SK-N-MC (cell line): ENCODE measurements at regions not wholly inside any gene's neighbourhood (a gene's known extent, or its start where the extent isn't known, plus 50 kb on each side); places are given as distances from the start of the nearest gene placed in this dataset.

Experiments
- DNase-seq: peaks from one replicate; pipeline ENCODE4 v3.0.0-alpha.2; 2011; ENCODE audit warnings: low read depth, low spot score
- H3K27ac ChIP-seq: fragments of 200-600 bp; sonication (generic); 2 replicates; pipeline ENCODE4 v1.5.1; 2016; ENCODE audit warnings: mixed run types
- H3K36me3 ChIP-seq: fragments of 200-600 bp; sonication (generic); 2 replicates; pipeline ENCODE4 v1.6.1; 2017; ENCODE audit warnings: antibody characterized with exemption, low read length, mixed read lengths; ENCODE audit not compliant: insufficient read depth
- H3K4me3 ChIP-seq: fragments of 200-600 bp; sonication (generic); 2 replicates; pipeline ENCODE4 v1.5.1; 2016
- H3K9ac ChIP-seq: fragments of 200-600 bp; sonication (generic); 2 replicates; pipeline ENCODE4 v1.8.0; 2017; ENCODE audit warnings: mixed run types, mixed read lengths; ENCODE audit not compliant: insufficient read length
- H3K9me3 ChIP-seq: fragments of 200-600 bp; sonication (generic); 2 replicates; pipeline ENCODE4 v1.6.1; 2017; ENCODE audit warnings: low read depth, mild to moderate bottlenecking, antibody characterized with exemption, low read length, moderate library complexity, mixed read lengths
- EZH2 ChIP-seq: fragments of 200-600 bp; sonication (generic); IDR thresholded peaks from one replicate; pipeline ENCODE4 v1.6.1; 2017; ENCODE audit warnings: antibody characterized with exemption
- FOXP2 ChIP-seq: optimal IDR thresholded peaks from 2 replicates; pipeline ENCODE3; 2011; ENCODE audit warnings: mild to moderate bottlenecking, moderate library complexity; ENCODE audit not compliant: insufficient read depth; ENCODE audit errors: extremely low read length, control extremely low read depth
- POLR2AphosphoS5 ChIP-seq: IDR thresholded peaks from 2 replicates; pipeline ENCODE4 v1.6.1; 2012; ENCODE audit warnings: mild to moderate bottlenecking, low read depth, low read length, borderline replicate concordance

GRCh38 chr4:31171362-31171761 is 451.2 kb downstream of the PCDH7 start:
- no peak for DNase-seq
- H3K36me3 ChIP-seq, result no peaks in the 10 kb centered on the region
- no peak overlapping the region for H3K27ac ChIP-seq
- TF ChIP-seq EZH2 (no peak), FOXP2 (no peak), POLR2AphosphoS5 (no peak)
- H3K9me3 ChIP-seq, result no peaks in the 10 kb centered on the region
- no peak overlapping the region for H3K9ac ChIP-seq
- no peak overlapping the region for H3K4me3 ChIP-seq

GRCh38 chr4:31175242-31175910 is 455.2 kb downstream of the PCDH7 start:
- Histone ChIP-seq H3K27ac (no peak overlapping the region), H3K9me3 (no peaks in the 10 kb centered on the region), H3K4me3 (no peak overlapping the region), H3K36me3 (no peaks in the 10 kb centered on the region), H3K9ac (no peak overlapping the region)
- DNase-seq, result no peak
- TF ChIP-seq EZH2, result no peak

- DNase-seq, result no peak
- H3K36me3 ChIP-seq, result no peaks in the 10 kb centered on the region
Measured at GRCh38 chr4:31183256-31183655, 463.1 kb downstream of the PCDH7 start.

GRCh38 chr4:31185014-31185585 is 464.9 kb downstream of the PCDH7 start:
- Histone ChIP-seq H3K4me3 (no peak overlapping the region), H3K27ac (no peak overlapping the region), H3K9me3 (no peaks in the 10 kb centered on the region), H3K36me3 (no peaks in the 10 kb centered on the region), H3K9ac (no peak overlapping the region)
- TF ChIP-seq FOXP2 (no peak), EZH2 (no peak), POLR2AphosphoS5 (no peak)
- no peak for DNase-seq

More at GRCh38 chr4:31183256-31183655, 463.1 kb downstream of the PCDH7 start:
- Histone ChIP-seq H3K27ac (no peak overlapping the region), H3K9ac (no peak overlapping the region), H3K9me3 (no peaks in the 10 kb centered on the region), H3K4me3 (no peak overlapping the region)
- TF ChIP-seq EZH2 (no peak), FOXP2 (no peak), POLR2AphosphoS5 (no peak)

- no peak for DNase-seq
- H3K4me3 ChIP-seq, result no peak overlapping the region
- no peak overlapping the region for H3K27ac ChIP-seq
- TF ChIP-seq POLR2AphosphoS5 (no peak), EZH2 (no peak)
- H3K36me3 ChIP-seq, result no peaks in the 10 kb centered on the region
- H3K9ac ChIP-seq, result no peak overlapping the region
- no peaks in the 10 kb centered on the region for H3K9me3 ChIP-seq
Measured at GRCh38 chr4:31187979-31188378, 467.8 kb downstream of the PCDH7 start.

- Histone ChIP-seq H3K36me3 (no peaks in the 10 kb centered on the region), H3K4me3 (no peak overlapping the region), H3K9ac (no peak overlapping the region), H3K9me3 (no peaks in the 10 kb centered on the region), H3K27ac (no peak overlapping the region)
- no peak for DNase-seq
- TF ChIP-seq EZH2, result no peak
Measured at GRCh38 chr4:31189938-31190337, 469.8 kb downstream of the PCDH7 start.

GRCh38 chr4:31190671-31191070 is 470.5 kb downstream of the PCDH7 start:
- Histone ChIP-seq H3K9me3 (no peaks in the 10 kb centered on the region), H3K27ac (no peak overlapping the region), H3K9ac (no peak overlapping the region), H3K4me3 (no peak overlapping the region), H3K36me3 (no peaks in the 10 kb centered on the region)
- no peak for DNase-seq
- TF ChIP-seq POLR2AphosphoS5, result no peak
- TF ChIP-seq FOXP2, result no peak
- no peak for TF ChIP-seq EZH2

GRCh38 chr4:31192341-31192740 is 472.2 kb downstream of the PCDH7 start:
- H3K36me3 ChIP-seq, result no peaks in the 10 kb centered on the region
- no peak overlapping the region for H3K4me3 ChIP-seq
- H3K9me3 ChIP-seq, result no peaks in the 10 kb centered on the region
- TF ChIP-seq EZH2, result no peak
- no peak for TF ChIP-seq POLR2AphosphoS5
- no peak for TF ChIP-seq FOXP2
- H3K9ac ChIP-seq, result no peak overlapping the region
- no peak overlapping the region for H3K27ac ChIP-seq
- no peak for DNase-seq

- no peak for DNase-seq
- H3K9me3 ChIP-seq, result no peaks in the 10 kb centered on the region
- no peak for TF ChIP-seq FOXP2
- TF ChIP-seq EZH2, result no peak
- no peak for TF ChIP-seq POLR2AphosphoS5
Measured at GRCh38 chr4:31193521-31193920, 473.4 kb downstream of the PCDH7 start.

More at GRCh38 chr4:31193521-31193920, 473.4 kb downstream of the PCDH7 start:
- no peak overlapping the region for H3K4me3 ChIP-seq
- H3K36me3 ChIP-seq, result no peaks in the 10 kb centered on the region
- no peak overlapping the region for H3K27ac ChIP-seq
- H3K9ac ChIP-seq, result no peak overlapping the region
